ENCODE measurements at regions not wholly inside any gene's neighbourhood (a gene's known extent, or its start where the extent isn't known, plus 50 kb on each side); places are given as distances from the start of the nearest gene placed in this dataset.

DNA sequence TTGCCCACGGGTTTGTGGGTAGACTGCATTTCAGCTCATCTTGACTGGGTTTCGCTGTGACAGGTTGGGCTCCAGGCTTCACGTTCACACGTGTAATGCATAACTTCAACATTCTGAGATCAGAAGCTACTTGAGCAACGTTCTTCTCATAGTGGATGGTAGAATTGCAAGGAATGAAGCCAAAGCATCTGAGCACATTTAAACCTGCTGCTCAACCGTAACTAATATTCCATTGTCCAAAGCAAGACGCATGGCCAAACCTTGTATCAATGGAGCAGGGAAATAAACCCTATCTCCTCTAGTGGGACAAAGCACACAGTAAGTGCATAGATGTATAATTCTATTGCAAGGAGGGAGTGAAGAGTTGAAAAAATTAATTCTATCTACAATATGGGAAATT lies 86.5 kb upstream of the PTCHD1 start:
- H3K9me2 ChIP-seq, result no peaks in the 10 kb centered on the region
- DNase-seq, result no peak
- H3F3A ChIP-seq (replicated peaks; ENCODE audit: insufficient read depth), result no peaks in the 10 kb centered on the region
- H3K27ac ChIP-seq (ENCODE audit: low read depth in 2 of 2, low read length in 1 of 2), result no peak overlapping the region
- ChIA-PET POLR2A (no interaction called here), CTCF (no interaction called here)
- no peak overlapping the region for H3K9ac ChIP-seq
- no peaks in the 10 kb centered on the region for H3K4me1 ChIP-seq (ENCODE audit: control insufficient read depth in 1 of 2, insufficient read depth in 2 of 2, low read depth in 1 of 2, low read length in 1 of 2)
- H3K36me3 ChIP-seq (replicated peaks in 1 of 2; ENCODE audit: control insufficient read depth in 1 of 2, insufficient read depth in 2 of 2, low read length in 1 of 2), result no peaks in the 10 kb centered on the region
- H3K79me2 ChIP-seq (ENCODE audit: insufficient read depth), result no peaks in the 10 kb centered on the region
- H3K27me3 ChIP-seq (ENCODE audit: insufficient read depth), result no peaks in the 10 kb centered on the region
- H2AFZ ChIP-seq (ENCODE audit: low read depth), result no peak overlapping the region
- no peak overlapping the region for H3K4me2 ChIP-seq
- H3K4me3 ChIP-seq (ENCODE audit: low read depth in 2 of 2, low read length in 1 of 2), result no peak overlapping the region
- H3K9me3 ChIP-seq, result no peaks in the 10 kb centered on the region
- WGBS (ENCODE audit: low lambda C conversion rate), result 22% methylated on average over 7 of the region's 7 CpGs
- H4K20me1 ChIP-seq (ENCODE audit: insufficient read depth), result no peaks in the 10 kb centered on the region
- TF ChIP-seq TAF1 (IDR thresholded peaks at IDR 0.05; ENCODE audit: borderline replicate concordance, low read depth, low read length), result no peak
- TF ChIP-seq GATA2 (CRISPR knock-in tag; IDR thresholded peaks at IDR 0.05), result no peak
- TF ChIP-seq POLR2AphosphoS5 (IDR thresholded peaks at IDR 0.05; ENCODE audit: low read depth, low read length), result no peak
- no peak for TF ChIP-seq RFX5 (IDR thresholded peaks at IDR 0.05; ENCODE audit: low read length)
- no peak for TF ChIP-seq EP300 (IDR thresholded peaks at IDR 0.05; ENCODE audit: borderline replicate concordance in 1 of 2, low read depth in 1 of 2, low read length in 1 of 2)
- TF ChIP-seq, protein P1, sequence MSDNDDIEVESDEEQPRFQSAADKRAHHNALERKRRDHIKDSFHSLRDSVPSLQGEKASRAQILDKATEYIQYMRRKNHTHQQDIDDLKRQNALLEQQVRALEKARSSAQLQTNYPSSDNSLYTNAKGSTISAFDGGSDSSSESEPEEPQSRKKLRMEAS (IDR thresholded peaks at IDR 0.05; ENCODE audit: low read depth), result no peak
- TF ChIP-seq NFIC (IDR thresholded peaks at IDR 0.05; ENCODE audit: borderline replicate concordance), result no peak
- TF ChIP-seq, protein P2, sequence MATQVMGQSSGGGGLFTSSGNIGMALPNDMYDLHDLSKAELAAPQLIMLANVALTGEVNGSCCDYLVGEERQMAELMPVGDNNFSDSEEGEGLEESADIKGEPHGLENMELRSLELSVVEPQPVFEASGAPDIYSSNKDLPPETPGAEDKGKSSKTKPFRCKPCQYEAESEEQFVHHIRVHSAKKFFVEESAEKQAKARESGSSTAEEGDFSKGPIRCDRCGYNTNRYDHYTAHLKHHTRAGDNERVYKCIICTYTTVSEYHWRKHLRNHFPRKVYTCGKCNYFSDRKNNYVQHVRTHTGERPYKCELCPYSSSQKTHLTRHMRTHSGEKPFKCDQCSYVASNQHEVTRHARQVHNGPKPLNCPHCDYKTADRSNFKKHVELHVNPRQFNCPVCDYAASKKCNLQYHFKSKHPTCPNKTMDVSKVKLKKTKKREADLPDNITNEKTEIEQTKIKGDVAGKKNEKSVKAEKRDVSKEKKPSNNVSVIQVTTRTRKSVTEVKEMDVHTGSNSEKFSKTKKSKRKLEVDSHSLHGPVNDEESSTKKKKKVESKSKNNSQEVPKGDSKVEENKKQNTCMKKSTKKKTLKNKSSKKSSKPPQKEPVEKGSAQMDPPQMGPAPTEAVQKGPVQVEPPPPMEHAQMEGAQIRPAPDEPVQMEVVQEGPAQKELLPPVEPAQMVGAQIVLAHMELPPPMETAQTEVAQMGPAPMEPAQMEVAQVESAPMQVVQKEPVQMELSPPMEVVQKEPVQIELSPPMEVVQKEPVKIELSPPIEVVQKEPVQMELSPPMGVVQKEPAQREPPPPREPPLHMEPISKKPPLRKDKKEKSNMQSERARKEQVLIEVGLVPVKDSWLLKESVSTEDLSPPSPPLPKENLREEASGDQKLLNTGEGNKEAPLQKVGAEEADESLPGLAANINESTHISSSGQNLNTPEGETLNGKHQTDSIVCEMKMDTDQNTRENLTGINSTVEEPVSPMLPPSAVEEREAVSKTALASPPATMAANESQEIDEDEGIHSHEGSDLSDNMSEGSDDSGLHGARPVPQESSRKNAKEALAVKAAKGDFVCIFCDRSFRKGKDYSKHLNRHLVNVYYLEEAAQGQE (IDR thresholded peaks at IDR 0.05; ENCODE audit: low read depth, low read length), result no peak
- TF ChIP-seq NRF1 (IDR thresholded peaks at IDR 0.05; ENCODE audit: low read depth, low read length), result no peak
- no peak for TF ChIP-seq TEAD4 (IDR thresholded peaks at IDR 0.05; ENCODE audit: borderline replicate concordance, insufficient read depth)
- TF ChIP-seq FOXJ3 (CRISPR knock-in tag; IDR thresholded peaks at IDR 0.05), result no peak
- no peak for TF ChIP-seq JUND (IDR thresholded peaks at IDR 0.05)
- no peak for TF ChIP-seq MXI1 (IDR thresholded peaks at IDR 0.05; ENCODE audit: low read depth, low read length)
- no peak for TF ChIP-seq RCOR1 (IDR thresholded peaks at IDR 0.05; ENCODE audit: low read length)
- TF ChIP-seq, protein P3, sequence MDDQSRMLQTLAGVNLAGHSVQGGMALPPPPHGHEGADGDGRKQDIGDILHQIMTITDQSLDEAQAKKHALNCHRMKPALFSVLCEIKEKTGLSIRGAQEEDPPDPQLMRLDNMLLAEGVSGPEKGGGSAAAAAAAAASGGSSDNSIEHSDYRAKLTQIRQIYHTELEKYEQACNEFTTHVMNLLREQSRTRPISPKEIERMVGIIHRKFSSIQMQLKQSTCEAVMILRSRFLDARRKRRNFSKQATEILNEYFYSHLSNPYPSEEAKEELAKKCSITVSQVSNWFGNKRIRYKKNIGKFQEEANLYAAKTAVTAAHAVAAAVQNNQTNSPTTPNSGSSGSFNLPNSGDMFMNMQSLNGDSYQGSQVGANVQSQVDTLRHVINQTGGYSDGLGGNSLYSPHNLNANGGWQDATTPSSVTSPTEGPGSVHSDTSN (IDR thresholded peaks at IDR 0.05), result no peak

DNA sequence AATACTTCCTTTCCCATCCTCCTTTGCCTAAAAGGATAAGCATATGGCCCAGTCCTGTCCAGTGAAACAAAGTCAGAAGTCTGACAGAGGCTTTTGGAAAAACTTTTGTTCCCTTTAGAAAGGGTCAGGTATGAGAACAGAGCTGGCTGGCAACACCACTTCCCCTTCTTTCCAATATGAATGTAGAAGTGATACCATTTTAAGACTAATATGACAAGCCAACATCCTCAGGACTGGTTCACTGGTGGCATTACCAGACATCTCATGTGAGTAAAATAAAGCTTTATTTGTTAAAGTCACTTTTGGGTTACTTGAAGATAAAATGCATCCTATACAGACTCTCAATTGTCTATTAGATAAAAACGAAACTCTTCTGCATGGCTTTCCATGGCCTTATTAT lies 83.6 kb upstream of the PTCHD1 start:
- Histone ChIP-seq H3K9ac (no peak overlapping the region), H3F3A (replicated peaks; ENCODE audit: insufficient read depth) (no peaks in the 10 kb centered on the region), H3K36me3 (replicated peaks in 1 of 2; ENCODE audit: control insufficient read depth in 1 of 2, insufficient read depth in 2 of 2, low read length in 1 of 2) (no peaks in the 10 kb centered on the region), H3K27me3 (ENCODE audit: insufficient read depth) (no peaks in the 10 kb centered on the region), H3K4me2 (no peak overlapping the region), H2AFZ (ENCODE audit: low read depth) (no peak overlapping the region), H3K79me2 (ENCODE audit: insufficient read depth) (no peaks in the 10 kb centered on the region), H3K4me1 (ENCODE audit: control insufficient read depth in 1 of 2, insufficient read depth in 2 of 2, low read depth in 1 of 2, low read length in 1 of 2) (no peaks in the 10 kb centered on the region), H4K20me1 (ENCODE audit: insufficient read depth) (no peaks in the 10 kb centered on the region), H3K4me3 (ENCODE audit: low read depth in 2 of 2, low read length in 1 of 2) (no peak overlapping the region), H3K9me2 (no peaks in the 10 kb centered on the region), H3K27ac (ENCODE audit: low read depth in 2 of 2, low read length in 1 of 2) (no peak overlapping the region), H3K9me3 (no peaks in the 10 kb centered on the region)
- ChIA-PET POLR2A (no interaction called here), CTCF (no interaction called here)
- TF ChIP-seq, protein P1 (IDR thresholded peaks at IDR 0.05; ENCODE audit: low read depth), result no peak
- TF ChIP-seq CHD2 (IDR thresholded peaks at IDR 0.05; ENCODE audit: low read length, partially characterized antibody) (no peak), EP300 (IDR thresholded peaks at IDR 0.05; ENCODE audit: borderline replicate concordance in 1 of 2, low read depth in 1 of 2, low read length in 1 of 2) (no peak), POLR2AphosphoS5 (IDR thresholded peaks at IDR 0.05; ENCODE audit: low read depth, low read length) (no peak), GATA2 (CRISPR knock-in tag; IDR thresholded peaks at IDR 0.05) (no peak), RXRA (IDR thresholded peaks at IDR 0.05; ENCODE audit: borderline replicate concordance, low read depth) (no peak), NFIC (IDR thresholded peaks at IDR 0.05; ENCODE audit: borderline replicate concordance) (no peak), TAF1 (IDR thresholded peaks at IDR 0.05; ENCODE audit: borderline replicate concordance, low read depth, low read length) (no peak), RFX5 (IDR thresholded peaks at IDR 0.05; ENCODE audit: low read length) (no peak), SMC3 (IDR thresholded peaks at IDR 0.05; ENCODE audit: low read depth, low read length) (no peak)
- TF ChIP-seq, protein P4, sequence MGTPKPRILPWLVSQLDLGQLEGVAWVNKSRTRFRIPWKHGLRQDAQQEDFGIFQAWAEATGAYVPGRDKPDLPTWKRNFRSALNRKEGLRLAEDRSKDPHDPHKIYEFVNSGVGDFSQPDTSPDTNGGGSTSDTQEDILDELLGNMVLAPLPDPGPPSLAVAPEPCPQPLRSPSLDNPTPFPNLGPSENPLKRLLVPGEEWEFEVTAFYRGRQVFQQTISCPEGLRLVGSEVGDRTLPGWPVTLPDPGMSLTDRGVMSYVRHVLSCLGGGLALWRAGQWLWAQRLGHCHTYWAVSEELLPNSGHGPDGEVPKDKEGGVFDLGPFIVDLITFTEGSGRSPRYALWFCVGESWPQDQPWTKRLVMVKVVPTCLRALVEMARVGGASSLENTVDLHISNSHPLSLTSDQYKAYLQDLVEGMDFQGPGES (IDR thresholded peaks at IDR 0.05; ENCODE audit: low read depth, low read length), result no peak
- TF ChIP-seq, protein P5, sequence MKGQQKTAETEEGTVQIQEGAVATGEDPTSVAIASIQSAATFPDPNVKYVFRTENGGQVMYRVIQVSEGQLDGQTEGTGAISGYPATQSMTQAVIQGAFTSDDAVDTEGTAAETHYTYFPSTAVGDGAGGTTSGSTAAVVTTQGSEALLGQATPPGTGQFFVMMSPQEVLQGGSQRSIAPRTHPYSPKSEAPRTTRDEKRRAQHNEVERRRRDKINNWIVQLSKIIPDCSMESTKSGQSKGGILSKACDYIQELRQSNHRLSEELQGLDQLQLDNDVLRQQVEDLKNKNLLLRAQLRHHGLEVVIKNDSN (IDR thresholded peaks at IDR 0.05; ENCODE audit: borderline replicate concordance, low read depth), result no peak
- no peak for DNase-seq
- WGBS (ENCODE audit: low lambda C conversion rate), result 0% methylated on average over 1 of the region's 1 CpG
